HG03108 (cell line): ENCODE measurements at regions not wholly inside any gene's neighbourhood (a gene's known extent, or its start where the extent isn't known, plus 50 kb on each side); places are given as distances from the start of the nearest gene placed in this dataset.
"Not testable (repeated sequence)": the region's sequence is repeated elsewhere in the genome, so short reads cannot be mapped to it uniquely, and the experiment has no call there.

Source experiments
- ATAC-seq: cut with Tn5 transposase; IDR thresholded peaks from one replicate; pipeline ENCODE4 v1.9.1; 2021; ENCODE audit warnings: moderate library complexity; ENCODE audit not compliant: unreplicated experiment

- ATAC-seq: no peak
These were observed 1324.0 kb downstream of the AMY1C start for GRCh38 chr1:105073660-105074059.

- no peak for ATAC-seq
These were observed 1333.9 kb downstream of the AMY1C start for GRCh38 chr1:105083611-105084010.

GRCh38 chr1:105087506-105087905 is 1337.8 kb downstream of the AMY1C start:
- no peak for ATAC-seq

GRCh38 chr1:105088166-105088565 is 1338.5 kb downstream of the AMY1C start:
- ATAC-seq: no peak

- not testable (repeated sequence) for ATAC-seq
These were observed 1344.2 kb downstream of the AMY1C start for GRCh38 chr1:105093893-105094292.

GRCh38 chr1:105100102-105100501 is 1350.4 kb downstream of the AMY1C start:
- ATAC-seq: no peak

GRCh38 chr1:105101261-105101660 is 1351.6 kb downstream of the AMY1C start:
- ATAC-seq: no peak

- no peak for ATAC-seq
These were observed 1352.7 kb downstream of the AMY1C start for GRCh38 chr1:105102371-105102770.

- ATAC-seq: no peak
These were observed 1372.3 kb downstream of the AMY1C start for GRCh38 chr1:105122041-105122440.

- no peak for ATAC-seq
These were observed 1388.1 kb downstream of the AMY1C start for GRCh38 chr1:105137543-105138457.

- ATAC-seq: no peak
These were observed 1388.8 kb downstream of the AMY1C start for GRCh38 chr1:105138458-105138893.

- no peak for ATAC-seq
These were observed 1423.1 kb downstream of the AMY1C start for GRCh38 chr1:105172788-105173187.

- no peak for ATAC-seq
These were observed 1431.1 kb downstream of the AMY1C start for GRCh38 chr1:105180789-105181188.

GRCh38 chr1:105204836-105205371 is 1455.2 kb downstream of the AMY1C start:
- ATAC-seq: no peak

GRCh38 chr1:105208581-105208980 is 1458.9 kb downstream of the AMY1C start:
- ATAC-seq: no peak

GRCh38 chr1:105210747-105211146 is 1461.0 kb downstream of the AMY1C start:
- no peak for ATAC-seq

- ATAC-seq: no peak
These were observed 1481.7 kb downstream of the AMY1C start for GRCh38 chr1:105231378-105231777.

GRCh38 chr1:105243411-105243810 is 1493.7 kb downstream of the AMY1C start:
- ATAC-seq: no peak

GRCh38 chr1:105243969-105244368 is 1494.3 kb downstream of the AMY1C start:
- no peak for ATAC-seq

- no peak for ATAC-seq
These were observed 1505.2 kb downstream of the AMY1C start for GRCh38 chr1:105254906-105255305.

- no peak for ATAC-seq
These were observed 1510.3 kb downstream of the AMY1C start for GRCh38 chr1:105260001-105260400.

- no peak for ATAC-seq
These were observed 1521.3 kb downstream of the AMY1C start for GRCh38 chr1:105270966-105271365.
